ENCODE measurements at regions not wholly inside any gene's neighbourhood (a gene's known extent, or its start where the extent isn't known, plus 50 kb on each side); places are given as distances from the start of the nearest gene placed in this dataset.

DNA sequence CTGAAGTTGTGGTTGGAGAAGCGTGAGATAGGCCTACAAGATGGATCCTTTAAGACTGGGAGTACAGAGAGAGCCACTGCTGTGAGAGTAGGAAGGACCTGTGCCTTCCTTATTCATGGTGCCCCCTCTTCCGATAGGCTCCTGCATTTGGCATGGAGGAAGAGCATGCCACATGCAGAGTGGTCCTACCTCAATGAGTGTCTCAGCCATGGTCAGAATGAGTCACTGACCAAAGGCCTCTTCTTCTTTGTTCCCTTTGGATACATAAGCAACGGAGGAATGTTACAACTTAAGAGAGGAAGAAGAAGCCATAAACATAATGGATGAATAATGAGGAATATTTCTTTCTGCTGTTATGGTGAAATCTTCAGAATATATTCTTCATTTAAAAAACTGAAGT, 681.2 kb upstream of the GRM7 start:
- no peak for TF ChIP-seq POLR2A (IDR thresholded peaks at IDR 0.05; ENCODE audit: low read depth)
- TF ChIP-seq, protein P1, sequence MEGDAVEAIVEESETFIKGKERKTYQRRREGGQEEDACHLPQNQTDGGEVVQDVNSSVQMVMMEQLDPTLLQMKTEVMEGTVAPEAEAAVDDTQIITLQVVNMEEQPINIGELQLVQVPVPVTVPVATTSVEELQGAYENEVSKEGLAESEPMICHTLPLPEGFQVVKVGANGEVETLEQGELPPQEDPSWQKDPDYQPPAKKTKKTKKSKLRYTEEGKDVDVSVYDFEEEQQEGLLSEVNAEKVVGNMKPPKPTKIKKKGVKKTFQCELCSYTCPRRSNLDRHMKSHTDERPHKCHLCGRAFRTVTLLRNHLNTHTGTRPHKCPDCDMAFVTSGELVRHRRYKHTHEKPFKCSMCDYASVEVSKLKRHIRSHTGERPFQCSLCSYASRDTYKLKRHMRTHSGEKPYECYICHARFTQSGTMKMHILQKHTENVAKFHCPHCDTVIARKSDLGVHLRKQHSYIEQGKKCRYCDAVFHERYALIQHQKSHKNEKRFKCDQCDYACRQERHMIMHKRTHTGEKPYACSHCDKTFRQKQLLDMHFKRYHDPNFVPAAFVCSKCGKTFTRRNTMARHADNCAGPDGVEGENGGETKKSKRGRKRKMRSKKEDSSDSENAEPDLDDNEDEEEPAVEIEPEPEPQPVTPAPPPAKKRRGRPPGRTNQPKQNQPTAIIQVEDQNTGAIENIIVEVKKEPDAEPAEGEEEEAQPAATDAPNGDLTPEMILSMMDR (IDR thresholded peaks at IDR 0.05): no peak
